Cerebellar cortex (tissue), 1 donor: ENCODE measurements at regions not wholly inside any gene's neighbourhood (a gene's known extent, or its start where the extent isn't known, plus 50 kb on each side); places are given as distances from the start of the nearest gene placed in this dataset.
"Not testable (repeated sequence)": the region's sequence is repeated elsewhere in the genome, so short reads cannot be mapped to it uniquely, and the experiment has no call there.

ENCODE experiments used
- DNase-seq: peaks from one replicate; pipeline ENCODE4 v3.0.0-alpha.2; 2015; ENCODE audit warnings: low spot score

DNA sequence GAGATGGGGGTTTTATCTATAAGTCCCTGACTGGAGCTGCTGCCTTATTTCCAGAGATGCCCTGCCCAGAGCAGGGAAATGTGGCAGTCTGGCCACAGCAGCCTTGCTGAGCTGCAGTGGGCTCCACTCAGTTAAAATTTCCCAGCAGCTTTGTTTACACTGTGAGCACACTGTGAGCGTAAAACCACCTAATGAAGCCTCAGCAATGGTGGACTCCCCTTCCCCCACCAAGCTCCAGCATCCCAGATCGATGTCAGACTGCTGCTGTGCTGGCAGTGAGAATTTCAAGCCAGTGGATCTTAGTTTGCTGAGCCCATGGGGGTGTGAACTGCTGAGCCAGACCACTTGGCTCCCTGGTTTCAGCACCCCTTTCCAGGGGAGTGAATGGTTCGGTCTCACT, 208.7 kb upstream of the RAI14 start:
- no peak for DNase-seq

DNA sequence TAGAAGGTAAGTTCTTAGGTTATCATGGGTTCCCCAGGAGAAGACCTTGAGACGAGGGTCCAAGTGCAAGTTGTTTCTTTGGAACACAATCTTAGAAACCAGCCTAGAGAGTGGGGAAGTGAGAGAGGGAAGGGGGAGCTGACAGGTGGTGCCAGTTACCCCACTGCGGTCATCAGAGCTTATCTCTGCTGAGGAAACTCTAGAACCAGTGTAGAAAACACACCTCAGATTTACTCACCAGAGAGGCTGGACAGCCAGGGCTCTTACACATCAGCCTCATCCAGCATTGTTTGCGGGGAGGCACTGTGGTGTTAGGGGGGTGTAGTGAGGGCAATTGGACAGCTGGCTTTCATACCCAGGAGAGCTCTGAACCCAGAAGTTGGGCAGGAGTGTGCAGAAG, 206.5 kb upstream of the RAI14 start:
- no peak for DNase-seq

DNA sequence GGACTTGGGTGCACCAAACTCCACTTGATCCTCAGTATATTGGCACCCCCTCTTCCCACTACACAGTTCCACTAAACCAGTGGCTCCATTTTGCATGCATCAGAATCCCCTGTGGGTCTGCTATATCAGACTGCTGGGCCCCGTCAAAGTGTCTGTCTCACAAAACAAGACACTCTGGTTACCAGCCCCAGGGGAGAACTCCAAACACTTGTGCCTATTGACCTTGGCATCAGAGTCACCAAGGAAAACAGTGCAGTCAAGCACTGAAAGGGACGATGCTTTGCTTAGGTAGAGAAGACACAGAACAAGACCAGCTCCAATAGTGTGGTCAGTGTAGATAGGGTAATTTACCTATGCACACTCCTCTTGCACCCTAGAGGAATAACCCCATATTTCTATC, 205.8 kb upstream of the RAI14 start:
- DNase-seq = no peak

DNA sequence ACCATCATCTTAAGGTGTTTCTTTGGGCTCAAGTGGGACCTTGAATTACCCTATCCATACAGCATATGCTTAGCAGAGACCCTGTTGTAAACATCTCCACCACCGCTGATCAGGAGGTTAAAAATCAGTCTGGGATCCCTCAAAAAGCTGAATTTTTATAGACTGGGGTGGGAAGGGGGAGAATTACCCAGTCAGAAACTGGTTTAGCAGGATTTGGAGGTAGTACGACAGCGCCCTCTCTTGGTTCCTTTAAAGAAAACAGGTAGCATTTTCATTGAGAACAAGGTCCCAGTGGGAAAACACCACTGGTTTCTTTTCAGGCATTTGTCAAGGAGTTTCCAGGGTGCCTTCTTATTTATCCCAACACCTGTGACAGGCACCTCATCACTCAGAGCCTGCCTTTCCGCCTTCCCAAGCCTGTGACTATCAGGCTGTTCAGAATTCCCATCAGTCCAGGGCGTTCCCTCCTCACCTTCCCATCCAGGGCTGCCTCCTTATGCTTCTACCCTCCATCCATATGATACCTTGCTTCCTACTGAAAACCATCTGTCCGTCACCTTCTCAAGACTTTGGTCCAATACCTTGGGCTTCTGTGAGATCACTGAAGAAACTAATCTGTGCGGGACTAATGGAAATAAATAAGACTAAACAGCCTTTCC, 203.8 kb upstream of the RAI14 start:
- no peak for DNase-seq

DNA sequence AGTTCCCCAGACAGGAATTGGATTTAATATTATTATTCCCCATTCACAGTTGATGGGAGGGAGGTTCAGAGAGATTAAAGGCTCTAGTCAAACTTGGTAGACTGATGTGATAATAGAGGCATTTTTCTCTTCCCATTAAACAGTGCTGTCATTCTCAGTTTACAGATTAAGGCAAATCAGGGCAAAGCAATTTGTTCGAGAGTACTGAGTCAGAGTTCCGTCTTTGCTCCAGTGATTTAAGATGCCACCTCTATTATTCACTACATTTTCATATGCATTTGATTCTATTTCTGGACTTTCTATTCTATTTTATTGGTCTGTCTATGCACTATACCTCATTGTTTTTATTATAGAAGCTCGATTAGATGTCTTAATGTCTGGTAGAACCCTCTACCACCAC, 201.0 kb upstream of the RAI14 start:
- DNase-seq = no peak

DNA sequence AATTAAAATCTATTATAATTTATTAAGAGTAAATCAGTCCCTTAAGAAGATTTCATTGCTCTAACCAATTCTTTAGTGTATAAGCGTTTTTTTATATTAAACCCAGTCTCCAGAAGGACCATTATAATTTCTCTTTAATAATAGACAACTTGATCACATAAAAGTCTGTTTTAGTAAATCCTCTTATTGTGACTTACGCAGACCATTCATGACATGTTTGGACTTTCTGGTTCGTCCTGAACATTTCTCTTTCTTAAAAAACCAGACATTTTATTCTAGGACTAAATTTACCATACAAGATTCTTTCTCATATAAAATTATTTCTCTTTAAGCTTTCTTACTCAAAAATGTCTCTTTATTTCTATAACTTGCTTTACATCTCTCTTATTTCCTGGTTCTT, 196.2 kb upstream of the RAI14 start:
- DNase-seq = no peak

DNA sequence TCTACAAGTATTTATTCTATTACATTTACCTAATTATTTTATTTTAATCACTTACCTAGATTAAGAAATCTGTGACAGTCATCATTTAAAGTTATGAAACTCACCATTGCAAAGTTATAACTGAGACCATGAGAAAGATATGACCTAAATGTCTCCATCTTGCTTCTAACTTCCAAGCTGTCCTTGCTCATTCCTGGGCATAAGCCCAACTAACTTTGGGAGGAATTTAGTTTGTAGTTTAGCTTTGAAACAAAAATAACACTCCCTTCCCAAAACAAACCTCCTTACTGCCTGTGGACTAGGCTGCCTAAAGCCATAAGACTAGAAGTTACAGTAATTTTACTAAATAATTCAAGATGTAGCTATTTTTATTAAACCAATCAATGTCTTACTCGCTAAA, 195.6 kb upstream of the RAI14 start:
- no peak for DNase-seq

DNA sequence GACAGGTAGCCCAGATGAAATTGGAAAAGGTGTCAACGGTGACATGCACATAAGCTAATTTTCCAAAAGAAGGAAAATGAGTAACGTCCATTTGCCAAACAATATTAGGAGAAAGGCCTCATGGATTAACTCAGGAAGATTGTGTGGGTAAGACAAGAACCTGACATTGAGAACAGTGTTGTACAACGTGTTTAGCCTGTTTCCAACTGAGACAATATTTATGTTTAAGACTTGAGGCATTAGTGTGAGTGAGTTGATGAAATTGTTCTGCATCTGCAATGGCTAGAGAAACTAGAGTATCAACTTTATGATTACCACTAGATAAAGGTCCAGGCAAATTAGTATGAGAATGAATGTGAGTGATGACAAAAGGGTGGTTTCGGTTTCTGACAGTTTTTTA, 191.3 kb upstream of the RAI14 start:
- no peak for DNase-seq

DNA sequence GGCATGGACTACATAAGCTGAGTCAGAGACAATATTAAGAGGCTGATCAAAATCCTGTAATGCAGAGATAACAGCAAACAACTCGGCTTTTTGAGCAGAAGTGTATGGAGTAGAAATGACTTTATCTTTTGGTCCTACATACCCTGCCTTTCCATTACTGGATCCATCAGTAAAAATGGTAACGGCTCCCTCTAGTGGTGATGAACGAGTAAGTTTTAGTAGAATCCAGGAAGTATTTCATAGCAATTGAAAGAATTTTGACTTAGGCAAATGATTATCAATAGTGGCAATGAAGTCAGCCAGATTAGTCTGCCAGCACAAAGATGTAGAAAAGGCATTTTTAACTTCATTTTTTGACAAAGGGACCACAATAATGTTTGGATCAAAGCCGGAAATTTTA, 190.8 kb upstream of the RAI14 start:
- DNase-seq = peak; percentile 54

DNA sequence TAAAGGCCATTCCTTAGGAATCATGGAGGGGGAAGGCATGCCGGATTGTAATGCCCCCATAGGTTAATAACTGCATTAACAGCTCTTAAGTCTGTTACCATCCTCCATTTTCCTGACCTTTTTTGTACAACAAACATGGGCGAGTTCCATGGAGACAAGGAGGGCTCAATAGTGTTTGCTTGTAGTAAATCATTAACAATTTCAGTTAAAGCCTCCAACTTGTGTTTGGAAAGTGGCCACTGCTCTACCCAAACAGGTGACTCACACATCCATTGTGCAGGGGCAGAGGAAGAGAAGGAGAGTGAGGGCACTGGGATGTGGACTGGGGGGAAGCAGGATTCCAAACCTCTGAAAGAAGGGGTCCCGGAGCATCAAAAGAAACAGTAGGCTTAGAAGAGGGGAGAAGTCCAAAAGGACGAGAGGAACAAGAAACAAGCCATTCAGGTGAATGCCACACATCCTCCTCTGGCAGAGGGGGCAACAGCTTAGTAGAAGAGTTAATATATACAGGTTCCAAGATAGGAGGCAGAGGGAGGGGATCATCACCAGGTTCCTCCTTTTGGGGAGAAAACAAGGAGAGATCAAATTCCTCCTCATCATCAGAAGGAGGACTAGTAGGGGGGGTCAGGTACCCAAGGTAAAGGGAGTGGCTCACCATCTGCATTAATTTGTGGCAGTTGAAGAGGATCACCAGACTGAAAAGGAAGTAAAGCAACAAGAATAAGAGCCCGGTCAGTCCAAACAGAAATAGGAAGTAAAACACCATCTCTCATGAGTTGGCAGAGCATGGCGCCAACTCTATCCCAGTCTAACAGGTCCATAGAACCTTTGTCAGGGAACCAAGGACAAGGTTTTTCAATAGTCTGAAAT, 189.4 kb upstream of the RAI14 start:
- DNase-seq = not testable (repeated sequence)

DNA sequence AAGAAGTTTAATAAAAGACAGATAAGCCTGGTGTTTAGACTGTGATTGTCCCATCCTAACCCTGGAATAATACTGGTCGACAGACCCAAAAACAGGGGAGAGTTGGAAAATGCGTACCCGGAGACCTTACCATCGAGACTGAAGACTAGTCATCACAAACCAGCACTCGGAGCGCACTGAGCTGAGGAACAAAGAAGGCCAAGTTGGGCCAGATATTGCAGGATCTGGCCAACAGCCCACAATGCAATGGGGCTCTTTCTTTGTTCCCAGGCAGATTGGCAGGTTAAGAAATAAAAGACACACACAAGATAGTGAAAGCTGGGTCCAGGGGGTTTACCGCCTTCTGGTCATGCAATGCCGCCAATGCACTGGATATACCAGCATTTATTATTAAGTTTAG, 188.7 kb upstream of the RAI14 start:
- no peak for DNase-seq

DNA sequence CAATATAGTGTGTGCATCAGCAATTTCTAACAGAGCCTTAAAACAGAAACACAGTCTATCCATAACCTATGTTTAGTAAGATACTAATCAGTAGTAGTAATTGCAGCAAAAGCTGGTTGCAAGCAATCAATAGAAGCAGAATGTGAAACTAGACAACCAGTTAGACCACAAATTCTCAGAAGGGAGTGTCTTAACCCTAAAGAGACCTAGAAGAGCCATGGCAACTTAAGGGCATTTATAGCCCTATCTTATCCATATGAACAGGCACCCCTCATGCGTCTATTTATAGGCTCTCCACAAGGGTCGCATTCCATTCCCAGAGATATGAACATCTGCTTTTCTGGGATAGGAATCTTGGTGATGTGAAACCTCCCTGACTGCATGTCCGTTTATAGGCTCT, 188.1 kb upstream of the RAI14 start:
- not testable (repeated sequence) for DNase-seq

DNA sequence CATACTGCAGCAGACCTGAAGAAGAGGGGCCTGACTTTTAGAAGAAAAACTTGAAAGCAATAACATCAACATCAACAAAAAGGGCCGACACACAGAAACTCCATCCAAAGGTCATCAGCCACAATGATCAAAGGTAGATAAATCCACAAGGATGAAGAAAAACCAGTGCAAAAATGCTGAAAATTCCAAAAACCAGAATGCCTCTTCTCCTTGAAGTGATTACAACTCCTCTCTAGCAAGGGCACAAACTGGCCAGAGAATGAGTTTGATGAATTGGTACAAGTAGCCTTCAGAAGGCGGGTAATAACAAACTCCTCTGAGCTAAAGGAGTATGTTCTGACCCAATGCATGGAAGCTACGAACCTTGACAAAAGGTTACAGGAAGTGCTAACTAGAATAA, 186.2 kb upstream of the RAI14 start:
- DNase-seq = no peak

DNA sequence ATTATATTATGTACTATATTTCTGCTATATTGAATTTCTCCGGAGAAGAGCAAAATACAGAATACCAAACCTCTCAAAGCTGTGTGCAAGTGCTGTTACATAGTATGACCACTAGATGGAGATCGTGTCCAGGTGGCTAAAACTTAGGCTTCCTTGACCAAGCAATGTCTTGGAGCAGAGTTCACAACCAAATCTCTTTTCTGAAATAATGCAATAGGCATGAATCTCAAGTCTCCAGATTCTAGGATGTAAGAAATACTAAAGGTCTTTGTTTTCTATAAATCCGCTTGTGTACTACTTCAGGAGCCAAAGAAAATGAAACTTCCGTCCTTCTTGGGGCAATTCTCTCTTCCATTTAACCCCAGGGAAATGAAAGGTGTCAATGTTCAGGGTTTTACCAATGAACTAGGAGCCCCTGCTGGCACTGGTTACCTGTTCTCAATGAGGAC, 181.5 kb upstream of the RAI14 start:
- DNase-seq = peak; percentile 63

DNA sequence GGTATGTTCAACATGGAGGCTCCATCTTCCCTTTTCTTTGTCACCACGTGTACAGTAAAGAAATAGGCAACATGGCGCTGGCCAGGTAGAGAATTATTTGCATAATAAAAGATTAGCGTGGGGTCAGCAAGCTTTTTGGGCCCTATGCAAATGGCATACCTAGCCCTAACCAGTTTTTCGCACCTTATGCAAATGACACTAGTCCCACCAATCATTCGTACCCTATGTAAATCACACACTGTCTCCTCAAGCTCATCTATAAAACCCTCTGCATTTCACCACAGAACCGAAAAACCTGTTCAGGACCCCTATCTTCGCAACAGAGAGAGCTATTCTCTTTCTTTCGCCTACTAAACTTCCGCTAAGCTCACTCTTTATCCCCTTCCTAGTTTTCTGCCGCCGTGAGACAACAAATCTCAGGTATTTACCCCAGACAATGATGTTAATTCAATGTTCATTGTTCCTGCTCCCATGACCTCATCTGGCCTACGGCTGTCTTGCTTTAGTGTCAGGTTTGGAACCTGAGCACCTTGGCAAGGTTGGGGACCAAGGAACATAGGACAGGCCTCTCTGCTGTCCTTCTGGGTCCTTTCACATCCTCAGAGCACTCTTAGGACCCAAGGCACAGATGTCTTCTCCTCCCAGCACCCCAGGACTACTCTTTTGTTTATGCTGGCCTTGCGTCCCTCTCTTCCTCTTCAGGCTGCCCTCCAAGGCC, 180.7 kb upstream of the RAI14 start:
- no peak for DNase-seq

DNA sequence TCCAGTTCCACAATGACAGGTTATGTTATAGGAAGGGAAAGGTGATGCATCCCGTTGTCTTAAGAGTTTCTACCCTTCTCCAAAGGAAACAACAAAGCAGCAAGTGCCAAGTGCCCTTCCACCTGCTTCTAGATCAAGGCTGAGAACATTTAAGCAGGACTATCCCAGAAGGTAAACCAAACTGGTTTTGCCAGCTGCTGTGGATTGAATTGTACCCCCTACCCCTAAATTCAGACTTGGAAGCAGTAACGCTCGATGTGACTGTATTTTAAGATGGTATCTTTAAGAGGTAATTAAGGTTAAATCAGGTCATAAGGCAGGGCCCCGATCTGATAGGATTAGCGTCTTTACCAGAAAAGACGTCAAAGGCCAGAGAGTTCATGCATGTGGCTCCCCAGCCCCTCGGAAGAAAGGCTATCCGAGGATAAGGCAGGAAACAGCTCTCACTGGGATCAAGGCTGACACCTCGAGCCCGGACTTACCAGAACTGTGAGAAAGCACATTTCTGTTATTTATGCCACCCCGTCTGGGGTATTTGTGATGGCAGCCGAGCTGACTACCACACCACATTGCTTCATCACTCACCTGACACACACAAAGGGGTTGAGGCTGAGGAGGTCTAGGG, 179.1 kb upstream of the RAI14 start:
- no peak for DNase-seq

DNA sequence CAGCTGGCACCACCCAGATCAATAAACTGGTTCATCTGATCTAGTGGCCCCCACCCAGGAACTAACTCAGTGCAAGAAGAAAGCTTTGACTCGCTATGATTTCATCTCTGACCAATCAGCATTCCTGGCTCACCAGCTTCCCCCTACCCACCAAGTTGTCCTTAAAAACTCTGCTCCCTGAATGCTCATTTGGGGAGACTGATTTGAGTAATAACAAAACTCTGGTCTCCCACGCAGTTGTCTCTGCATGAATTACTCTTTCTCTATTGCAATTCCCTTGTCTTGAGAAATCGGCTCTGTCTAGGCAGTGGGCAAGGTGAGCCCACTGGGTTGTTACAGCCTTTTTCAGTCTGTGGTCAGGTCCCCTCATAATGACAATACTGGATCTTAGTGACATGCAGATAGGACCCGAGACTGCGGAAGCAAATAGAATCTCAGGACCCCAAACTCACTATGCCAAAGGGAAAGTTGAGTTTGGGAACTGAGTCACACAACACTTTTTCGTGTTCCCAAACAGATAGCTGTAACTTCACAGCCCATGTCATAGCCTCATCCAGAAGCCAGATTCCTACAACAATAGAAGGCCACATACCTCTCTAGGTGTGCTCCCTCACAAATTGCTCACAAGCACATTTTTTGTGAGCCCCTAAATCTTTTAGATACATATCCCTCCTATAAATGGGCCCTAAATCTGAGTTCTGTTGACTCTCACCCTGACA, 175.2 kb upstream of the RAI14 start:
- DNase-seq = no peak

DNA sequence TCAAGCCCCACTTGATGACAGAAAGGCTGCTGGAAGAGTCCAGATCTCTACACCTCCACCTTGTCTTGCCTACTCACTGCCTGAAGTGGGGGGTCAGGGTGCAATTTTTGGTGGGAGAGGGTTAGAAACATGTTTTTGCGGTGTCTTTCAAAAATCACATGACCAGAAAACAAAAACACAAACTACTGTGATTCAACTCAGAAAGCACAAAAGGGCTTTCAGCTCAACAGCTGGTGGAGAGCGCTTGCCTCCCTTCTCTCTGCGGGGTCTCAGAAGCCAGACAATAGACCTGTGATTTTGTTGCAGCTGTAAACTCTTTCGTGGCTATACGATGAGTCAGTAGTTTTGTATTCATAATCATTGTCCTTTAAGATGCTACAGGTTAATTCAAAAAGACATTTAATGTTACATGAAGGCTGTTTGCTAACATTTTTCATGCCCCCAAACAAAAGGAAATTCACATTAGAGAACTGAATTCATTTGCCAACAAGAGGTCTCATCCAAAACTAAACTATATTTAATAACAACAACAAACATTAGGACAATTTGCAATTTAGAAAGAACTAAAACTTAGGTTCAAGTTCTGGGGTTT, 172.6 kb upstream of the RAI14 start:
- no peak for DNase-seq

DNA sequence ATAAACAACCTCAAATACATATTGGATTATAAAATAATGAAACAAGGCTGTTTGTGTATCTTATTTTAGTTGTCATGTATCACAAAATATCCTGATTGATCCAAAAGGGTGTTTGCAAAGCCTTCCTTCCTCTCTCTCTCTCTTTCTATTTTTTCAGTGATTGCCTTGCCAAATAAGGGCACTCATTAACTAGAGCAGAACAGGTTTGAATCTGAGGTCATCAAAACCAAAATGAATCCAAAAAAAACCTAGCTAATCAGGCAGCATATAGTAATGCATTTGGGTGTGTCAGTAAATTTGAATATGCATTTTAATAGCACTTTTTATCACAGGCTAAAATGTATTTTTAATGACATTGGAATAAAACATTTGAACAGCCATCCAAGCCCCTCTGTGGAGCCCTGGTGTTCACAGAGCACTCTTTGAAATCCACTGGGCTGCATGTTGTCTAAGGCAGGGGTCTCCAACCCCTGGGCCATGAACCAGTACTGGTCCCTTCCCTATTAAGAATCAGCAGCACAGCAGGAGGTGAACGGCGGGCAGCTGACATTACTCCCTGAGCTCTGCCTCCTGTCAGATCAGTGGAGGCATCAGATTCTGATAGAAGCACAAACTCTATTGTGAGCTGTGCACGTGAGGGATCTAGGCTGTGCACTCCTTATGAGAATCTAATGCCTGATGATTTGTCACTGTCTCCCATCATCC, 171.8 kb upstream of the RAI14 start:
- no peak for DNase-seq

DNA sequence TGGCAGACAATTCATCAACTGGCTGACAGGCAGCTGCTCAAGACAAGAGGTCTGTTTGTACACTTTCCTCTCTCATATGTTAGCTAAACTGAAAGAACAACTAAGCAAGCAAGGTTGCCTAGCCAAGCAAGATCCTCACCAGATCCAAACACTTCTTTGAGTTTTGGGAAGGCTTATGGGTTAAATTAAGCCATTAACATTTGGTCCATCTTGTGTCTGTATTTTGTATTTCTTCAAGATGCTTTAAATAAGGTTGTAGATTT, 170.4 kb upstream of the RAI14 start:
- DNase-seq = no peak
